ENCODE measurements at regions not wholly inside any gene's neighbourhood (a gene's known extent, or its start where the extent isn't known, plus 50 kb on each side); places are given as distances from the start of the nearest gene placed in this dataset.

- Histone ChIP-seq H3K36me3 (ENCODE audit: low read depth) (no peaks in the 10 kb centered on the region), H3K9me3 (no peaks in the 10 kb centered on the region), H3K4me3 (no peak overlapping the region), H3K4me1 (ENCODE audit: low read depth) (no peaks in the 10 kb centered on the region)
- ATAC-seq (no peak), DNase-seq (no peak)
- TF ChIP-seq CTCF (IDR thresholded peaks at IDR 0.05): no peak
- intact Hi-C loops (cut with DNase I, micrococcal nuclease): no loop called here
Observed at GRCh38 chr4:164197556-164197955, 556.4 kb upstream of the SMIM31 start.

DNA sequence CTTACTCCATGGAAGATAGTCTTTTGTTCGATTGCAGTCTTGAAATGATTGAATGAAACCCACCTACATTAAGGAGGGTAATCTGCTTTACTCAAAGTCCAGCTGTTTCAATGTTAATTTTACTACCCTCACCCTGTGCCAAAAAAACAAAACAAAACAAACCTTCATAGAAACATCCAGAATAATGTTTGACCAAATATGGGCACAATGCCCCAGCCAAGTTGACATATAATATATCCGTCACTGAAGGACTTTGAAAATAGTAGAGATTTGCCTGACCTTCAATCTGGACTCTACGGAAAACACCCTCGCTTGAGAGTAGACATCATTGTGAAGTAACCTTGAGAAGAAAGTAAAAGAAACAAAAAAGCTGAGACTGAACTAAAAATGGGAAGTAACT is 550.5 kb upstream of the SMIM31 start:
- no peak for DNase-seq
- intact Hi-C loops (cut with DNase I, micrococcal nuclease): no loop called here
- no peak overlapping the region for H3K4me3 ChIP-seq
- no peaks in the 10 kb centered on the region for H3K36me3 ChIP-seq (ENCODE audit: low read depth)
- H3K9me3 ChIP-seq: no peaks in the 10 kb centered on the region
- no peaks in the 10 kb centered on the region for H3K4me1 ChIP-seq (ENCODE audit: low read depth)
- no peak for TF ChIP-seq CTCF (IDR thresholded peaks at IDR 0.05)
- ATAC-seq: no peak

- H3K36me3 ChIP-seq (ENCODE audit: low read depth): no peaks in the 10 kb centered on the region
- no peak overlapping the region for H3K4me3 ChIP-seq
- no peak for ATAC-seq
- TF ChIP-seq CTCF (IDR thresholded peaks at IDR 0.05): no peak
- intact Hi-C loops (cut with DNase I, micrococcal nuclease): no loop called here
- no peaks in the 10 kb centered on the region for H3K9me3 ChIP-seq
- DNase-seq: no peak
- H3K4me1 ChIP-seq (ENCODE audit: low read depth): no peaks in the 10 kb centered on the region
Observed at GRCh38 chr4:164204434-164204833, 549.5 kb upstream of the SMIM31 start.

- Histone ChIP-seq H3K4me1 (ENCODE audit: low read depth) (no peaks in the 10 kb centered on the region), H3K36me3 (ENCODE audit: low read depth) (no peaks in the 10 kb centered on the region), H3K4me3 (no peak overlapping the region), H3K9me3 (no peaks in the 10 kb centered on the region)
- intact Hi-C loops (cut with DNase I, micrococcal nuclease): no loop called here
- DNase-seq (no peak), ATAC-seq (no peak)
- no peak for TF ChIP-seq CTCF (IDR thresholded peaks at IDR 0.05)
Observed at GRCh38 chr4:164207460-164207859, 546.5 kb upstream of the SMIM31 start.

DNA sequence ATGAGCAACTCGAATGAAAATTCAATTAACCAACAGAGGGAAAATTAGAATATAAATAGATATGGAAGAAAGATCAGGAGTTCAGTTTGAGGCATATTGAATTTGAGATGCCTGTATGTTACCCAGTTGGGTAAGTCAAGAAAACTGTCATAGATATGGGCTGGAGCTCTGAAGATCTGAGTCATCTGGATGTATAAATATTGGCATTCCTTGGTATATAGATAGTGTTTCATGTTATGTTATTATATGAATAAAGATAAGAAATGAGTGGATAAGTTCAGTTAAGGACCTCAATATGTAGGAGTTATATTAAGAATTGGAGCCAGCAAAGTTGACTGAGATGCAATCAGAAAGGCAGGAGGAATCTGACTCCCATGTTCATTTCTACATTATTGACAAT is 543.6 kb upstream of the SMIM31 start:
- no peak for DNase-seq
- TF ChIP-seq CTCF (IDR thresholded peaks at IDR 0.05): no peak
- ATAC-seq: no peak
- intact Hi-C loops (cut with DNase I, micrococcal nuclease): no loop called here
- no peak overlapping the region for H3K4me3 ChIP-seq
- H3K36me3 ChIP-seq (ENCODE audit: low read depth): no peaks in the 10 kb centered on the region
- no peaks in the 10 kb centered on the region for H3K4me1 ChIP-seq (ENCODE audit: low read depth)
- H3K9me3 ChIP-seq: no peaks in the 10 kb centered on the region

GRCh38 chr4:164212134-164212533 is 541.8 kb upstream of the SMIM31 start:
- ATAC-seq: no peak
- no peak overlapping the region for H3K4me3 ChIP-seq
- H3K36me3 ChIP-seq (ENCODE audit: low read depth): no peaks in the 10 kb centered on the region
- no peaks in the 10 kb centered on the region for H3K4me1 ChIP-seq (ENCODE audit: low read depth)
- intact Hi-C loops (cut with DNase I, micrococcal nuclease): no loop called here
- H3K9me3 ChIP-seq: no peaks in the 10 kb centered on the region
- DNase-seq: no peak
- TF ChIP-seq CTCF (IDR thresholded peaks at IDR 0.05): no peak
